GM12878 (cell line): ENCODE measurements at regions not wholly inside any gene's neighbourhood (a gene's known extent, or its start where the extent isn't known, plus 50 kb on each side); places are given as distances from the start of the nearest gene placed in this dataset.

ENCODE experiments used
- BRCA1 ChIP-seq: IDR thresholded peaks from 2 replicates; pipeline ENCODE4 v1.6.1; 2011; ENCODE audit warnings: low read depth, low read length, improper control_type of control experiment
- EP300 ChIP-seq, 2 experiments: fragments of 150-350 bp in 1 of 2; IDR thresholded peaks; 2 replicates each; pipeline ENCODE4 v1.6.1; 2011 to 2012; ENCODE audit warnings: low read depth in 2 of 2, low read length in 2 of 2, borderline replicate concordance in 1 of 2, improper control_type of control experiment in 1 of 2, inconsistent platforms in 1 of 2; ENCODE audit not compliant: control insufficient read depth in 1 of 2
- ESRRA ChIP-seq: IDR thresholded peaks from 2 replicates; pipeline ENCODE4 v1.6.1; 2012; ENCODE audit warnings: mild to moderate bottlenecking, low read length, improper control_type of control experiment
- EZH2 ChIP-seq: IDR thresholded peaks from 2 replicates; pipeline ENCODE4 v1.6.1; 2012; ENCODE audit warnings: low read depth, mild to moderate bottlenecking, control low read depth, inconsistent platforms, low read length, borderline replicate concordance; ENCODE audit not compliant: control insufficient read depth
- HCFC1 ChIP-seq: fragments of 150-350 bp; IDR thresholded peaks from 2 replicates; pipeline ENCODE4 v1.6.1; 2014; ENCODE audit warnings: low read length
- KDM1A ChIP-seq: fragments of 200-600 bp; sonication (generic); IDR thresholded peaks from 2 replicates; pipeline ENCODE4 v1.6.1; 2016; ENCODE audit warnings: borderline replicate concordance
- LARP7 ChIP-seq: fragments of 450-650 bp; IDR thresholded peaks from 2 replicates; pipeline ENCODE4 v1.6.1; 2017; ENCODE audit warnings: mild to moderate bottlenecking
- RAD21 ChIP-seq: IDR thresholded peaks from 2 replicates; pipeline ENCODE4 v1.6.1; 2011; ENCODE audit warnings: mild to moderate bottlenecking, low read depth, low read length, moderate library complexity; ENCODE audit not compliant: insufficient read depth
- RBBP5 ChIP-seq: fragments of 200-600 bp; sonication (generic); conservative IDR thresholded peaks from 2 replicates; pipeline ENCODE4 v1.6.1; 2016
- TF ChIP-seq, protein P1 (sequence below), 3 experiments: IDR thresholded peaks in 2 of 3; conservative IDR thresholded peaks in 1 of 3; 2 replicates each; pipeline ENCODE4 v1.5.1; 2011; ENCODE audit warnings: low read depth in 3 of 3, low read length in 3 of 3, mild to moderate bottlenecking in 3 of 3, control low read depth in 2 of 3, moderate library complexity in 2 of 3, inconsistent platforms in 1 of 3, mixed read lengths in 1 of 3; ENCODE audit not compliant: control insufficient read depth in 2 of 3, insufficient read depth in 1 of 3; ENCODE audit errors: extremely low read depth in 1 of 3
- TF ChIP-seq, protein P2 (sequence below): fragments of 450-650 bp; IDR thresholded peaks from 2 replicates; pipeline ENCODE4 v1.6.1; 2017; ENCODE audit warnings: antibody characterized with exemption, mild to moderate bottlenecking, moderate library complexity

DNA sequence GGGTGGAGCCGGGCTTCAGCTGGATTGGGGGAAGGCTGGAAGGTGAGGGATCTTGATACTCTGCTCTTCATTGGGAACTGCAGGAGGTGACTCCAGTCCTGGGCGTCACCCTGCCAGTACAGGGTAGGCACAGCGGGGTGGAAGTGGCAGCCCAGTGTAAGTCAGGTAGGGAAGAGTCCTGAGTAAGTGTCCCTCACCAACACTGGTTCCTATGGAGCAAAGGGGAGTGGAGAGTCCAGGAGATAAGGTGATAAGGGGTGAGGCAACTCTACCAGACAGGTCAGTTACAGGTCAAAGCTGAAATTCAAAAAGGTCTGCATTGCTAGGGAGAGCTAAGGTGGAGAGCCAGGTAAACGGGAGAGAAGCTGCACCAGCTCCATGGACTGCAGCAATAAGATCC lies 145.6 kb upstream of the NFE2L3 start:
- TF ChIP-seq HCFC1 (no peak), EZH2 (no peak), RAD21 (no peak), ESRRA (no peak), BRCA1 (no peak), RBBP5 (no peak), LARP7 (no peak), EP300 (IDR thresholded peaks at IDR 0.05; ENCODE audit: borderline replicate concordance in 1 of 2, control insufficient read depth in 1 of 2, low read depth in 2 of 2, low read length in 2 of 2) (no peak), KDM1A (no peak)
- TF ChIP-seq, protein P1, sequence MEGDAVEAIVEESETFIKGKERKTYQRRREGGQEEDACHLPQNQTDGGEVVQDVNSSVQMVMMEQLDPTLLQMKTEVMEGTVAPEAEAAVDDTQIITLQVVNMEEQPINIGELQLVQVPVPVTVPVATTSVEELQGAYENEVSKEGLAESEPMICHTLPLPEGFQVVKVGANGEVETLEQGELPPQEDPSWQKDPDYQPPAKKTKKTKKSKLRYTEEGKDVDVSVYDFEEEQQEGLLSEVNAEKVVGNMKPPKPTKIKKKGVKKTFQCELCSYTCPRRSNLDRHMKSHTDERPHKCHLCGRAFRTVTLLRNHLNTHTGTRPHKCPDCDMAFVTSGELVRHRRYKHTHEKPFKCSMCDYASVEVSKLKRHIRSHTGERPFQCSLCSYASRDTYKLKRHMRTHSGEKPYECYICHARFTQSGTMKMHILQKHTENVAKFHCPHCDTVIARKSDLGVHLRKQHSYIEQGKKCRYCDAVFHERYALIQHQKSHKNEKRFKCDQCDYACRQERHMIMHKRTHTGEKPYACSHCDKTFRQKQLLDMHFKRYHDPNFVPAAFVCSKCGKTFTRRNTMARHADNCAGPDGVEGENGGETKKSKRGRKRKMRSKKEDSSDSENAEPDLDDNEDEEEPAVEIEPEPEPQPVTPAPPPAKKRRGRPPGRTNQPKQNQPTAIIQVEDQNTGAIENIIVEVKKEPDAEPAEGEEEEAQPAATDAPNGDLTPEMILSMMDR (IDR thresholded peaks at IDR 0.05 in 2 of 3, conservative IDR thresholded peaks at IDR 0.05 in 1 of 3; ENCODE audit: control insufficient read depth in 2 of 3, extremely low read depth in 1 of 3, insufficient read depth in 1 of 3, low read depth in 3 of 3, low read length in 3 of 3) = no peak
- TF ChIP-seq, protein P2, sequence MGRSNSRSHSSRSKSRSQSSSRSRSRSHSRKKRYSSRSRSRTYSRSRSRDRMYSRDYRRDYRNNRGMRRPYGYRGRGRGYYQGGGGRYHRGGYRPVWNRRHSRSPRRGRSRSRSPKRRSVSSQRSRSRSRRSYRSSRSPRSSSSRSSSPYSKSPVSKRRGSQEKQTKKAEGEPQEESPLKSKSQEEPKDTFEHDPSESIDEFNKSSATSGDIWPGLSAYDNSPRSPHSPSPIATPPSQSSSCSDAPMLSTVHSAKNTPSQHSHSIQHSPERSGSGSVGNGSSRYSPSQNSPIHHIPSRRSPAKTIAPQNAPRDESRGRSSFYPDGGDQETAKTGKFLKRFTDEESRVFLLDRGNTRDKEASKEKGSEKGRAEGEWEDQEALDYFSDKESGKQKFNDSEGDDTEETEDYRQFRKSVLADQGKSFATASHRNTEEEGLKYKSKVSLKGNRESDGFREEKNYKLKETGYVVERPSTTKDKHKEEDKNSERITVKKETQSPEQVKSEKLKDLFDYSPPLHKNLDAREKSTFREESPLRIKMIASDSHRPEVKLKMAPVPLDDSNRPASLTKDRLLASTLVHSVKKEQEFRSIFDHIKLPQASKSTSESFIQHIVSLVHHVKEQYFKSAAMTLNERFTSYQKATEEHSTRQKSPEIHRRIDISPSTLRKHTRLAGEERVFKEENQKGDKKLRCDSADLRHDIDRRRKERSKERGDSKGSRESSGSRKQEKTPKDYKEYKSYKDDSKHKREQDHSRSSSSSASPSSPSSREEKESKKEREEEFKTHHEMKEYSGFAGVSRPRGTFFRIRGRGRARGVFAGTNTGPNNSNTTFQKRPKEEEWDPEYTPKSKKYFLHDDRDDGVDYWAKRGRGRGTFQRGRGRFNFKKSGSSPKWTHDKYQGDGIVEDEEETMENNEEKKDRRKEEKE = no peak
